Caco-2 (cell line): ENCODE measurements at regions not wholly inside any gene's neighbourhood (a gene's known extent, or its start where the extent isn't known, plus 50 kb on each side); places are given as distances from the start of the nearest gene placed in this dataset.

Experiments used
- BruUV-seq: library from RNA; stranded (reverse); fragments of 400-500 nt; replicated peaks from 2 replicates; lab custom pipeline; 2021; lab: Mats Ljungman, UMichigan
- CTCF ChIA-PET: fragments of 300-600 bp; sonication (Branson Sonifier 250); formaldehyde crosslinking; loops from one replicate; lab custom pipeline; 2022; ENCODE audit warnings: antibody characterized with exemption; lab: Charles Lee
- POLR2A ChIA-PET: fragments of 300-600 bp; sonication (Branson Sonifier 250); formaldehyde crosslinking; loops from one replicate; lab custom pipeline; 2022; ENCODE audit warnings: antibody characterized with exemption; lab: Charles Lee
- DNase-seq, 2 experiments: peaks; one replicate each; pipeline versions ENCODE4 v3.0.0 to v3.0.0-alpha.2; 2020 to 2022
- H3K27me3 ChIP-seq: replicated peaks from 2 replicates; pipeline ENCODE4 v1.6.0; 2011; ENCODE audit warnings: low read length; ENCODE audit not compliant: control insufficient read depth, insufficient read depth
- H3K36me3 ChIP-seq: 2 replicates; pipeline ENCODE4 v1.5.1; 2011; ENCODE audit warnings: low read length; ENCODE audit not compliant: control insufficient read depth, insufficient read depth
- H3K4me1 ChIP-seq: fragments of 250-450 bp; sonication (Bioruptor Pico); 2 replicates; pipeline ENCODE4 v1.5.1; 2020; ENCODE audit warnings: mild to moderate bottlenecking
- H3K4me3 ChIP-seq: 2 replicates; pipeline ENCODE4 v1.5.1; 2011; ENCODE audit warnings: low read depth, mild to moderate bottlenecking, control low read depth, low read length
- H3K9me3 ChIP-seq: fragments of 250-450 bp; sonication (Bioruptor Pico); 2 replicates; pipeline ENCODE4 v1.5.1; 2020; ENCODE audit warnings: mild to moderate bottlenecking, moderate library complexity
- H3K27ac Mint-ChIP-seq: one replicate; pipeline ENCODE4 v1.8.0; 2022; ENCODE audit warnings: mixed read lengths; ENCODE audit not compliant: unreplicated experiment
- H3K27me3 Mint-ChIP-seq: one replicate; pipeline ENCODE4 v1.8.0; 2022; ENCODE audit warnings: mixed read lengths; ENCODE audit not compliant: insufficient read depth, unreplicated experiment
- H3K36me3 Mint-ChIP-seq: one replicate; pipeline ENCODE4 v1.8.0; 2022; ENCODE audit warnings: mild to moderate bottlenecking, mixed read lengths; ENCODE audit not compliant: insufficient read depth, unreplicated experiment
- H3K4me1 Mint-ChIP-seq: one replicate; pipeline ENCODE4 v1.8.0; 2022; ENCODE audit warnings: low read depth, mixed read lengths; ENCODE audit not compliant: unreplicated experiment
- H3K4me3 Mint-ChIP-seq: one replicate; pipeline ENCODE4 v1.8.0; 2022; ENCODE audit warnings: mild to moderate bottlenecking, moderate library complexity, mixed read lengths; ENCODE audit not compliant: unreplicated experiment
- H3K9me3 Mint-ChIP-seq: one replicate; pipeline ENCODE4 v1.8.0; 2022; ENCODE audit warnings: mixed read lengths; ENCODE audit not compliant: unreplicated experiment
- intact Hi-C: fragments of 100-400 bp; cut with micrococcal nuclease; formaldehyde crosslinking; loops from one replicate; pipeline ENCODE4 v1.10.0; 2022; ENCODE audit not compliant: unreplicated experiment
- TF ChIP-seq, protein P1 (sequence below), 2 experiments: fragments of 200-600 bp in 1 of 2; IDR thresholded peaks; 1 replicate in 1 of 2; 2 replicates in 1 of 2; pipeline versions ENCODE4 v1.5.1 to v1.8.0; 2011 to 2022; ENCODE audit warnings: antibody characterized with exemption in 1 of 2, control low read depth in 1 of 2, inconsistent platforms in 1 of 2, low read depth in 1 of 2, low read length in 1 of 2, mild to moderate bottlenecking in 1 of 2, moderate library complexity in 1 of 2; ENCODE audit not compliant: insufficient read depth in 1 of 2, severe bottlenecking in 1 of 2, unreplicated experiment in 1 of 2

DNA sequence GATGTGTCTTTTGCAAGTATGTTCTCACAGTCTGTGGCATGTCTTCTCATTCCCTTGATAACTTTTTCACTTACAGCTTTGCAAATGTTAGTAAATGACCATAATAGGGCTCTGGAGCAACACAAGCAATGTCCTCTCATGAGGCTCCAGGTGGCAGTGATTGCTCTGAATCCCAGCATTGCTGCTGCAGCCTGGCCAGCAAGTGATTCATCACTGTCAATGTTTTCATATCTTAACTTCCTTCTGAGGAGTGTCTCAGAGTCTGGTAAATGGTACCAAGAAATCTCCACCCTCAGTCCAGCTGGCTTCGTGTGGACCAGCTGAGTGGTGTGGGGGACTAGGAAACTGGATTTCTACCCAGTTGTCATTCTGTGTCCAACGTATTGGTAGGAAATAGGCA is 139.6 kb downstream of the MYLK4 start:
- no TSS peak for BruUV-seq
- TF ChIP-seq, protein P1, sequence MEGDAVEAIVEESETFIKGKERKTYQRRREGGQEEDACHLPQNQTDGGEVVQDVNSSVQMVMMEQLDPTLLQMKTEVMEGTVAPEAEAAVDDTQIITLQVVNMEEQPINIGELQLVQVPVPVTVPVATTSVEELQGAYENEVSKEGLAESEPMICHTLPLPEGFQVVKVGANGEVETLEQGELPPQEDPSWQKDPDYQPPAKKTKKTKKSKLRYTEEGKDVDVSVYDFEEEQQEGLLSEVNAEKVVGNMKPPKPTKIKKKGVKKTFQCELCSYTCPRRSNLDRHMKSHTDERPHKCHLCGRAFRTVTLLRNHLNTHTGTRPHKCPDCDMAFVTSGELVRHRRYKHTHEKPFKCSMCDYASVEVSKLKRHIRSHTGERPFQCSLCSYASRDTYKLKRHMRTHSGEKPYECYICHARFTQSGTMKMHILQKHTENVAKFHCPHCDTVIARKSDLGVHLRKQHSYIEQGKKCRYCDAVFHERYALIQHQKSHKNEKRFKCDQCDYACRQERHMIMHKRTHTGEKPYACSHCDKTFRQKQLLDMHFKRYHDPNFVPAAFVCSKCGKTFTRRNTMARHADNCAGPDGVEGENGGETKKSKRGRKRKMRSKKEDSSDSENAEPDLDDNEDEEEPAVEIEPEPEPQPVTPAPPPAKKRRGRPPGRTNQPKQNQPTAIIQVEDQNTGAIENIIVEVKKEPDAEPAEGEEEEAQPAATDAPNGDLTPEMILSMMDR (IDR thresholded peaks at IDR 0.05; ENCODE audit: insufficient read depth in 1 of 2, low read depth in 1 of 2, low read length in 1 of 2, severe bottlenecking in 1 of 2, unreplicated experiment in 1 of 2), result no peak
- Mint-ChIP-seq H3K36me3 (no peaks in the 10 kb centered on the region), H3K4me3 (no peak overlapping the region), H3K27ac (no peak overlapping the region), H3K4me1 (no peaks in the 10 kb centered on the region), H3K9me3 (no peaks in the 10 kb centered on the region), H3K27me3 (no peaks in the 10 kb centered on the region)
- Histone ChIP-seq H3K4me1 (no peaks in the 10 kb centered on the region), H3K27me3 (no peaks in the 10 kb centered on the region), H3K9me3 (no peaks in the 10 kb centered on the region), H3K36me3 (no peaks in the 10 kb centered on the region), H3K4me3 (no peak overlapping the region)
- ChIA-PET POLR2A (no interaction called here), CTCF (no interaction called here)
- intact Hi-C loops, result no loop called here
- no peak for DNase-seq

- Histone ChIP-seq H3K4me1 (no peaks in the 10 kb centered on the region), H3K9me3 (no peaks in the 10 kb centered on the region), H3K27me3 (no peaks in the 10 kb centered on the region), H3K36me3 (no peaks in the 10 kb centered on the region), H3K4me3 (no peak overlapping the region)
- H3K27me3 Mint-ChIP-seq, result no peaks in the 10 kb centered on the region
- ChIA-PET CTCF (no interaction called here), POLR2A (no interaction called here)
- TF ChIP-seq, protein P1 (IDR thresholded peaks at IDR 0.05; ENCODE audit: insufficient read depth in 1 of 2, low read depth in 1 of 2, low read length in 1 of 2, severe bottlenecking in 1 of 2, unreplicated experiment in 1 of 2), result no peak
- no peak overlapping the region for H3K4me3 Mint-ChIP-seq
- no peaks in the 10 kb centered on the region for H3K9me3 Mint-ChIP-seq
- intact Hi-C loops, result no loop called here
- no peak overlapping the region for H3K27ac Mint-ChIP-seq
- H3K36me3 Mint-ChIP-seq, result no peaks in the 10 kb centered on the region
- no peak for DNase-seq
- no TSS peak for BruUV-seq
- H3K4me1 Mint-ChIP-seq, result peaks cover 6% of the 10 kb centered on the region
These were observed 142.2 kb downstream of the MYLK4 start for GRCh38 chr6:2608503-2608902.

DNA sequence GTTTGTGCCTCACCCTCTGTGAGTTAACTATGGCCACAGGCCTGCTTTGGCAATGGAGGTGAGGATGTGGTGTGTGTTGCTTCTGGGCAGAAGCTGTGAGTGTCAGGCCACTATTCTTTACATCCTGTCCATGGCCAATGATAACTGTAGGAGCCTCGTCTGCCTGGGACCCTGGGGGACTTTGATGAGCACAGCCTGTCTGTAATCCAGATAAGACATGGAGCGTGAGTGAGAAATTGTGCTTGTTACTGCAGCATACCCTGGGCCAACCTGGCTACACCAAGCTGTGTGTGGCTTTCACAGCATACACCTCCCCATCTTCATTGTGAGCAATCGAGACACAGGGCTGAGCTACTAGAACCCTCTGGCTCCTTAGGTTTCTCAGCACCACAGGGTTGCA is 150.4 kb downstream of the MYLK4 start:
- TF ChIP-seq, protein P1 (IDR thresholded peaks at IDR 0.05; ENCODE audit: insufficient read depth in 1 of 2, low read depth in 1 of 2, low read length in 1 of 2, severe bottlenecking in 1 of 2, unreplicated experiment in 1 of 2), result no peak
- intact Hi-C loops, result no loop called here
- Mint-ChIP-seq H3K27ac (no peak overlapping the region), H3K4me3 (no peak overlapping the region), H3K4me1 (peaks cover 6% of the 10 kb centered on the region), H3K27me3 (no peaks in the 10 kb centered on the region), H3K36me3 (no peaks in the 10 kb centered on the region), H3K9me3 (no peaks in the 10 kb centered on the region)
- no peaks in the 10 kb centered on the region for H3K27me3 ChIP-seq
- ChIA-PET POLR2A (no interaction called here), CTCF (no interaction called here)
- H3K9me3 ChIP-seq, result no peaks in the 10 kb centered on the region
- no peaks in the 10 kb centered on the region for H3K36me3 ChIP-seq
- no peak overlapping the region for H3K4me3 ChIP-seq
- DNase-seq, result no peak
- no TSS peak for BruUV-seq
- no peaks in the 10 kb centered on the region for H3K4me1 ChIP-seq
